Fibroblast of skin of back (primary cell): ENCODE measurements at regions not wholly inside any gene's neighbourhood (a gene's known extent, or its start where the extent isn't known, plus 50 kb on each side); places are given as distances from the start of the nearest gene placed in this dataset.

Source experiments
- DNase-seq: peaks from one replicate; pipeline ENCODE4 v3.0.0-alpha.2; 2013

DNA sequence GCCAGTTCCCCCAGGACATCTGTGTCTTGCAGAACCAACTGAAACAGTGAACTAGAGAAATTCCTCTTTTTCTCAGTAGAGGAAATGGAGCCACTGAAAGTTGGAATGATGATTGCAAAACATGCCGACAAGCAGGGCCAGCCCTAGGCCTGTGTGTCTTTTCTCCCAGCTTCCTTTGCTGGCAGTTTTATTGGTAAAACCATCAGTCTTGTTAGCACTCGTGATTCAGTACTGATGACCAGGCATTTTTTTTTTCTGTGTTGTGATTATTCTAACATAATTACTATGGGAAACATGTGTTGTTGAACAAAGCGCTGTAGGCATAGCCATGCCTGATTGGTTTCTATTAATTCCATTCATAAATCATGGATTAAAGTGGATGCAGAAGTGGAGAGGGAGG lies 620.7 kb downstream of the AACS start:
- DNase-seq, result no peak

DNA sequence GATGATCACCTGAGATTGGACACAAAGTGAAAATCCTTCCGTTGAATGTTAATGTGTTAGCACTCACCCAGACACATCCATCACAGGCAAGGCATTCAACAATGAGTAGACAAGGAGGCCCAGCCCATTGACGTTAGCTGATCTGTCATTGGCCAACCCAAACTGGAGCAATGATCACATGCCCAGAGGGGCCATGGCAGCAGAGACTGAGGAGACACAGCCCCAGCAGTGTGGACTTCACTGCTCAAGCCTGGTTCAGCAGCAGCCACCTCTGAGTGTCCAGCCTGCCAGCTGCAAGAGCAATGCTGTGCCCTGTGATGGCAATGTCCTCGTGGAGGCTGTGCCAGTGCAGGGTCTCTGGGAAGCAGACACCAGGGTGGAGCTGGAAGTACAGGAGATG lies 622.2 kb downstream of the AACS start:
- DNase-seq, result no peak

- no peak for DNase-seq
Measured at GRCh38 chr12:125687820-125688219, 622.6 kb downstream of the AACS start.

DNA sequence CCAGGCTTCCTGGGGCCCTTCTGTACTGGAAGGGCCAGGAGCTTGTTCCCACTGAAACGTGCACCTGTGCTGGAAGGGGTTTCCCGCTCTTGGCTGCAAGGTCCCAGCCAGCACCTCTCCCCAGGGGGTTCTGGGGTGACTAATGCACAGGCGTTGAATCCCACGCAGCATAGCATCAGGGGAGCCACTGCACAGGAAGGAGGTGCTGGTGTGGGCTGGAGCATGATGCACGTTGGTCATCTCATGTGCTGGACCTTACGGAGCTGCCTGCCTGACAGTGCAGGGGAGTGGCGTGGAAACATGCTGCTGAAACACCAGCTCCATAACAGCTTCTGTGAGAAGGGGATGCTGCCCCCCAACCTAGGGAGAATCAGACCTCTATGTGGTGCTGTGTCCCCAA lies 623.0 kb downstream of the AACS start:
- DNase-seq, result no peak

DNA sequence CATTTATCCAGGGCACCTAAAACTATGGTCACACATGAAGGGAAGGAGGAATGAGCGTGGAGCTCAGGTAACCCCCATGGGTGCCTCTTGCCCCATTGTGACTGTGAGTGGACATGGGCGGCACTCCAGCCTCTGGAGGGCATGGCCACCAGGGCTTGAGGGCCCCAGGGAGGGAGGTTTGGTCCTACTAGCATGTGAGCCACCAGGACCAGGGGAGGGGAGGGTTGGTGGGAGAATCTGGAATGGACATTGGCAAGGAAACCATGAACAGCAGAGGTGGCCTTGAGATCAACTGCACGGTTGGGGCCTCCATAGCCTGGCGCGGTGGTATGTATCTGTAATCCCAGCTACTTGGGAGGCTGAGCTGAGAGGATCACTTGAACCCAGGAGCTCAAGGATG lies 623.6 kb downstream of the AACS start:
- no peak for DNase-seq

DNA sequence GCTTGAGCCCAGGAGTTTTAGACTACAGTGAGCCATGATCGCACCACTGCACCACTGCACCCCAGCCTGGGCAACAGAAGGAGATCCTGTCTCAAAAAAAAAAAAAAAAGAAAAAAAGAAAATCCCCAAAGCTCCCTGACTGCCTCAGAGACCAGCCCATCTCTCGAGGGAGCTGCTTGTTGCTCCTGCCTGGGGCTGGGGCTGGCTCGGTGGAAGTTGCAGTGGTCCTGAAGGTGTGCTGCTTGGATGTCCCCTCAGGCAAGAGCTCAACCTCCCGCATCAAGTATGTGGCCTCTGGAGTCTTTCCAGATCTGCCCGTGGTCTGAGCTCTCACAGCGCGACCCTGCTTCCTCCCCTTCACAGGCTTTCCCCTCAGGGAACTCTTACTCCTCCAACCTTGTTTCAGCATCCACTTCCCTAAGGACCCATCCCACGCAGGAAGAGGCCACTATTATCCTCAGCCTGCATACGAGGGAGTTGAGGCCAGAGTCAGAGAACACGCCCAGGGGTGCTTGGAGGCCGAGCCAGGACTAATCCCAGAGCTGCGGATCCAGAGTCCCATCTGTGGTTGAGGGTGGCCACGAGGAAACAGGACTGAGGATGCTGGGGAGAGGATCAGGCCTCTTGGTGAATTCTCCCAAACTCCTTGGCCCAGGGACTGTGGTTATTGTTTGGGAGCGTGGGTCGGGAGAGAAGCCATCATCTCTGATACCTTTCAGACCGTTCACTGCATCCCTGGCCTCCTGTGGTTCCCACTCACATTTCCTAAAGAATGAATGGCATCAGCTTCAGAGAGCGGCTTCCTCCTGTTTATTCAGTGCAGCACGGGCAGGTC lies 624.6 kb downstream of the AACS start:
- DNase-seq, result no peak

GRCh38 chr12:125690841-125691240 lies 625.6 kb downstream of the AACS start:
- DNase-seq, result no peak

GRCh38 chr12:125696054-125696453 lies 630.8 kb downstream of the AACS start:
- no peak for DNase-seq

- no peak for DNase-seq
Measured at GRCh38 chr12:125704803-125705202, 639.6 kb downstream of the AACS start.

DNA sequence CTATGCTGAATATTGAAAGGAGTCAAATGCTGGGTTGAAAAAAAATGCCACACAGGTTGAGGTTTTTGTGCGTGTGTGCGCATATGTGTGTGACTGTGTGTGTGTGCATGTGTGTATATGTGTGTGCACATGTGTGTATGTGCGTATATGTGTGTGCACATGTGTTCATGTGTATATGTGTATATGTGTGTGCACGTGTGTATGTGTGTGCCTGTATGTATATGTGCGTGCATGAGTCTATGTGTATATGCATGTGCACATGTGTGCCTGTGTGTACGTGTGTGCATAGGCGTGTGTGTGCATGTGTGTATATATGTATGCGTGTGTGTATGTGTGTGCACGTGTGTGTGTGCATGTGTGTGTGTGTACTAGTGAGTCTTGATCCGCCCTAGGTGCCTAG lies 655.7 kb downstream of the AACS start:
- DNase-seq, result no peak

GRCh38 chr12:125734137-125734536 lies 668.9 kb downstream of the AACS start:
- DNase-seq, result no peak

DNA sequence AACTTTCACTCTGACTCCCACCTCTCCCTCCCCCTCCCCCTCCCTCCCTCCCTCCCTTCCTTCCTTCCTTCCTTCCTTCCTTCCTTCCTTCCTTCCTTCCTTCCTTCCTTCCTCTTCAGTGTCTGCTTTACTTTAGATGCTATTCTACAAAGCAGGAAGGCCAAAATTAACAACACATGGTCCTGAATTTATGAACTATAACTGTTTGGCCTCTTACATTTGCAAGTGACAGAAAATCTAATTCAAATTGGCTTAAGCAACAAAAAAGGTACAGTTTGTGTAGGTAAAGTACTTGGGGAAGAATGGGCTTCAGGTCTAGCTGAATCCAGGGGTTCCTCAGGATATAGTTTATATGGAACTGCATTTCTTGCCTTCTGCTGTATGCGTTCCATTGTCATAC lies 673.0 kb downstream of the AACS start:
- no peak for DNase-seq

DNA sequence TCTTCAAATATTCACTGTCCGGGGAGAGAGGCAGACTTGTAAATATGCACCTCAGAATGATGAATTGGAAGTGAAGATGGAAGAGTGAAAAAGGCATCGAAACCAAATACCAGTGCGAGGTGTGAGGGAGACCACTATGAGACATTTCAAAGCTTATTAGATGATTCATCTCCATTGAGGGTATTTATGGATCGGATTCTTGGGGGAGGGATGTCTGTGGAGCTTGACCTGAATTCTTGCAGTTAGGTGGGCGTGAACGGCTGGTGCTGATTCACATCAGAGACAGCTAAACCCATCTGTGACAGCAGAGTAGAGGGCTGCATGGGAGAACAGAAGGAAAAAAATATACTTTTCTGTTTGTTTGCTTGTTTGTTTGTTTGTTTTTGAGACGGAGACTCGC lies 677.2 kb downstream of the AACS start:
- DNase-seq, result no peak

DNA sequence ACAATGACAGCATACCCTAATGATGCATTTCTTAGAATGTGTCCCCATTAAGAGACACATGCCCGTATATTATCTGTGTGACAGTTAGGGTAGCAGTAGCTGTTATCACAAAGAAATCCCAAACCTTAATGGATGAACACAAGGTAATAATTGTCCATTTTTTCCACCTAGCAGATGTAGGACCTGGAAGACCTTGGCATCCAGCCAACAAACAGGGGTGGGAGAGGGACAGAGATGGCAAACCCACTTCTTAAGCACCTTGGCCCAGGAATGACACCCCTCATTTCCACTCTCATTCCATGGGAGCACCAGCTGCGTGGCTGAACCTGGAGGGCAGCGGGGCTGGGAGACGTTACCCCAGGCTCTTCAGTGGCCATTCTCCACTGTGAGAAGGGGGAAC lies 679.0 kb downstream of the AACS start:
- no peak for DNase-seq

- DNase-seq, result no peak
Measured at GRCh38 chr12:125755512-125755911, 690.3 kb downstream of the AACS start.

DNA sequence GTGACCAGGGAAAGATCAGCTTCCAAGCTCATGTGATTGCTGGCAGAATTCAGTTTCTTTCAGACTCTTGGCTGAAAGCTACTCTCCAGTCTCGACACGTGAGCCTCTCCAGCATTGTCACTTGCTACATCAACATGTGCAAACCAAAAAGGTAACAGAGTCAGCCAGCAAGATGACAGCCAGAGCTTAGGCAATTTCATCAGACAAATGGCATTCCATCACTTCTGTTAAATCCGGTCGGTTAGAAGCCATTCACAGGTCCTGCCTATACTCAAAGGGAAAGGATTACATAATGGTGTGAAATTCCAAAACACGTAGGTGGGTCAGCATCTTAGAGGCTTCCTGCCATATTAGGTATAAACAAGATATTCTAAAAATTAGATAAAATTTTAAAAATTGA lies 700.9 kb downstream of the AACS start:
- DNase-seq, result no peak

DNA sequence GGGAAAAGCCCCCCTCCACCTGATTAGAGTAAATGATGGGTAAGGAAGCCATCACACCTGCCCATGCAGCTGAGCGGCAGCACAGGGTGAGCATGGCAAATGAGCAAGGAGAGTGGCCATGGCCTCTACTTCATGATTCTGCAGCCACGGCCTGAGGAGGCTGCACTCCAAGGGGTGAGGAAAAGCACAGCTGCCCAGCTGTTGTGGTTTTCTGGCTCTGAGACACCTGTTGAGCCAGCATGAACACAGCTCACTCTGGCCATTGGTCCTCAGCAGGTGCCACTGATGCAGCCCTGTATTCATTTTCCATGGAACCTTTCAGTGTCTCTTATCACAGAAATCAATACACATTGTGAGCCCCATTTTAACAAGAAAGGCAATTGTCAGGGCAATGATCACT lies 707.2 kb downstream of the AACS start:
- no peak for DNase-seq

- DNase-seq, result no peak
Measured at GRCh38 chr12:125773033-125773640, 707.9 kb downstream of the AACS start.

- no peak for DNase-seq
Measured at GRCh38 chr12:125775507-125775906, 710.3 kb downstream of the AACS start.

GRCh38 chr12:125776212-125776611 lies 711.0 kb downstream of the AACS start:
- no peak for DNase-seq

DNA sequence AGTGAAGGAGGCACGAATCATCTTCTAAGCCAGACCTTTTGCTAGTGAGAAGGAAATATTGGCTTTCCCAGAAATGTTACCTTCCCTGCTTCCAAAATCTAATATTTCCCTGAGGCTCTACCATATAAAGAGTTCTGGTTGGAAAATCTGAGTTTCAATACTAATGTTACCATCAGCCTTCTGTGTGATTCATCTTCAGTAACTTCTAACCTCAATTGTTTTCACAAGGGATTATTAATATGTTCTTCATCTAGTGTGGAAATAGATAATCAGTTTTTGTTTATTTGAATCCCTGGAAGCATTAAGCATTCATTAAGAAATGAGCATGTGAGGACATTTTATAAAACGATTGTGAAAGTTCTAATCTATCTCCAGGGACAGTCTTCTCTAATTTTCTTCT lies 720.9 kb downstream of the AACS start:
- DNase-seq, result no peak

- peak; percentile 2 for DNase-seq
Measured at GRCh38 chr12:125794401-125794800, 729.2 kb downstream of the AACS start.

DNA sequence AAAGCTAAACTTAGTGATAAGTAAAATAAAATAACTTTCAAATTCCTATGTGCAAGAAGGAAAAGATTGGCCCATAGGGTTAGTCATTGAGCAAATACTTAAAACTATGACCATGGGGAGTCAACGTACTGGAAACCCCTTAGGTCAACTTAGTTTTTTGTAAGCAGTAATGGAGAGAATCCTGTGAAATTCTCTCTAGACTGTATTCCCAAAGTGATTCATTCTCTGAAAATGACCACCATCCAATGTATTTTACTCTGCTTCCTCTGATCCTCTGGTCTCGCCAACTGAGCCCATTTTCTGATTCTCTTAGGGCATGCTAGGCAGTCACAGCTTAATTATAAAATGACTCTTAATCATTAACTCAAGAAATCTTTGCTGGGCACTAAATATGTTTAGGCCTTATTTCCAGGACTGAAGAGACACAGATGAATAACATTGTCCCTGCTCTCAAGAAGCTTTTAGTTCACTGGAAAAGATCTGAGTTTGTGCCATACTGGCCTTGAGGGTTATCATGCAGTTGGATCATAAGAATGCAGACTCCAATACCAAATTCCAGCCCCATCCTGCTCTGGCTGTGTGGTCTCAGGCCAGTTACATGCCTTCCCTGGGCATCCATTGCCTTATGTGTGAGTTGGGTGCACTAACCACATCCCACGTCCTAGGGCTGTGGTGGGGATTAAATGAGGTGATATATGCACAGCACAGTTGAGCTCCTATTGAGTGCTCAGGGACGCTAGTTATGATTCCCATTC lies 732.4 kb downstream of the AACS start:
- DNase-seq, result peak; percentile 63

DNA sequence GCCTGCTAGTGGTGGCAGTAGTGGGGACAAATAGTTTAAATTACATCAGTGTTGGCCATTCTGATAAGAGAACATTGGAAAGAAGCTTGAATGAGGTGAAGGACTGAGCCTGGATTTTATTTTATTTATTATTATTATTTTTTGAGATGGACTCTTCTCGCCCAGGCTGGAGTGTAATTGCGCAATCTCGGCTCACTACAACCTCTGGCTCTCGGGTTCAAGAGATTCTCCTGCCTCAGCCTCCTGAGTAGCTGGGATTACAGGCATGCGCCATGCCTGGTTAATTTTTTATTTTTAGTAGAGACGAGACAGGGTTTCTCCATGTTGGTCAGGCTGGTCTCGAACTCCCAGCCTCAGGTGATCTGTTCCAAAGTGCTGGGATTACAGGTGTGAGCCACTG lies 739.4 kb downstream of the AACS start:
- DNase-seq, result no peak
